NCI-H146 treated with DMSO at 0.1 percent for 48 hours (cell line): ENCODE measurements at regions not wholly inside any gene's neighbourhood (a gene's known extent, or its start where the extent isn't known, plus 50 kb on each side); places are given as distances from the start of the nearest gene placed in this dataset.
"Not testable (repeated sequence)": the region's sequence is repeated elsewhere in the genome, so short reads cannot be mapped to it uniquely, and the experiment has no call there.

Source experiments
- DNase-seq: peaks from one replicate; lab custom pipeline; 2025; ENCODE audit not compliant: unreplicated experiment; lab: John Stamatoyannopoulos, UW

DNA sequence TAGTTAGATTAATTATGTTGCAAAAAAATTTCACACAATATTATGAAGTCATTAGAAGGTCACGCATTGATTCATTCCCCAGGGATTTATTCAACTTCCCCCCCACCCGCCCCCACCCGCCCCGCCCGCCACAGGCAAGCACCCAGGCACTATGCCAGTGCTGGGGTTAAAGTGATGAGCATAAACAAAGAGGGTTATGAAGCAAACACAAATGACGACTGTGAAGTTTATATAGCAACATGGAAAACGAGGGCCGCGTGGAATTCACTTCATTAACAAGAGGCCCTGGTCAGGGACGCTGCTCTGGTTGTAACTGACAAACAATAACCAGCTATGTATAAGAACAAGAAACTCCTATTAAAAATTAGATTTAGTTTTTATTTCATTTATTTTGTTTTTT lies 656.5 kb upstream of the COBL start:
- DNase-seq: no peak

DNA sequence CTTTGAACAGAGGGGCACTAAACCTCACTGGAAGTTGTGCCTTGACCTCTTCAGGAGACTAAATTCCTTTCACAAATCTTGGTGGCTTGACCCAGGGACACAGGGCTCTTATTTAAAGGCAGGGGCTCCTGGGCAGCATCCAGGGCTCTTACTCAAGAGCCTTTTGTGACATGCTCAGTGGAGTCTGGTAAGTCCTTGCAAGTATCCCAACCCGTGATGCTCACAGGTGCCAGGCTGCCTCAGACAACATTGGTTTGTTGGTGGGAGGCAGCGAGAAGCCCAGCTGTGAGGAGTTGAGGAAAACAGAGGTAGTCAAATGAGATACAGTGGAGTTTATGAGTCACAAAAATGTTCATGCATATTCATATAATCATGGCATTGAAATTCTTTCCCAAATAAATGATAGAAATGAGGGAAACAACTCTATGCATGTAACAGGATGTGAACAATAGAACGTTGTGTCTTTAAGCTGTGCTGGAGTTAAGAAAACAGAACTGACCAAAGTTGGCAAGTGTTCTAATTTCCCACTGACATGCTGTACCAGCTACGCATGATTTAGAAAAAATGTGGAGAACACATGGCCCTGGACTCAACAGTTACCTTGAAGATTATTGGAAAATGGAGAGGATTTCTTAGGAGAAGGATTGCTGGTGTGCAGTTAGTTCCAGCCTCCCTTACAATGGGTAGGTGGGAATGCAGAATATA lies 654.5 kb upstream of the COBL start:
- no peak for DNase-seq

DNA sequence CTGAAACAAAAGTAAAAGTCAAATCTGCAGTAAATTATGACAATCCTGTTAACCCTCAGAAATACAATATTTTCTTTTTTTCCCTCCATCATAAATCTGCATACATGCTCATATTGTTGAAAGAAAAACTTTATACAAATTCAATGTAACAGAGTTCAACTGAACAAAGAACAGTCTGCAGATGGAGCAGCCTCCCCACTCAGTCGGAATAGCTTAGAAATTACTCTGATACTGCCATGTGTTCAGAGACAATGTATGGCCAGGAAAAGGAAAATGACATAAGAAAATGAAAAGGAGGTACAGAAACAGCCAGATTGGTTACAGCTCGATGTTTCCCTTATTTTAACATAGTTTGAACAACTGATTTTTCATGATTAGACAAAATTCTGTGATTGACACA lies 651.9 kb upstream of the COBL start:
- no peak for DNase-seq

DNA sequence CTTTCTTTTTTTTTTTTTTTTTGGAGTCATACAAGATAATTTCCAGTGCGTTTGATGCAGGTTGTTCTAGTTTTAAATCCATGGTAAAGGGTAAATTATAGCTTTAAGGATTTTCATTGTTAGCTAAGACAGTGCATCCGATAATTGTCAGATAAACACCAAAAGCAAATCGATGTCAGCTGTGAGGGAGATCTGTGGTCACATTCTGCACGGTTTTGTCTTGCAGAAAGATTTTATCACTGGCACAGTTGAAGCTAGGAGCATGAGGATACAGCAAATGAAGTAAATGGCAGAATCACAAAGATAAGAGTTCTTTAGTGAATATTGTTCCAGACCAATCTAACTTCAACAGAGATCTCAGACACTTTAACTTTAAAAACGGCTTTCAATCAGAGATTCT lies 648.8 kb upstream of the COBL start:
- no peak for DNase-seq

DNA sequence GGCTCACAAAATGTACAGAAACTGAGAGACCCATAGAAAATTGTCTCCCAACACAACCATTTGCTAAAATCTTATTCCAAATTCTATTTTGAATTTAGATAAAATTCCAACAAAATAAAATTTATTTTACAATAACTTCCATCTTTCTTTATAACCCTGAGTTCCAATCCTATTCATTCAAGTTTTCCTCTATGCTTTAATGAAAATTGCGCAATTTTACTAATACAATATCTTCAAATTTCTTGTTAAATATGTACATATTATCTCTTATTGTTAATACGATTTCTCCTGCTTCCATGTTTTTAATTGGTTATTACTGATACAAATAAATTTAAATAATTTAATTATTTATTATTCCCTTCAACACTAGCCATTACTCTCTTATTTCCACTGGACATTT lies 645.2 kb upstream of the COBL start:
- no peak for DNase-seq

DNA sequence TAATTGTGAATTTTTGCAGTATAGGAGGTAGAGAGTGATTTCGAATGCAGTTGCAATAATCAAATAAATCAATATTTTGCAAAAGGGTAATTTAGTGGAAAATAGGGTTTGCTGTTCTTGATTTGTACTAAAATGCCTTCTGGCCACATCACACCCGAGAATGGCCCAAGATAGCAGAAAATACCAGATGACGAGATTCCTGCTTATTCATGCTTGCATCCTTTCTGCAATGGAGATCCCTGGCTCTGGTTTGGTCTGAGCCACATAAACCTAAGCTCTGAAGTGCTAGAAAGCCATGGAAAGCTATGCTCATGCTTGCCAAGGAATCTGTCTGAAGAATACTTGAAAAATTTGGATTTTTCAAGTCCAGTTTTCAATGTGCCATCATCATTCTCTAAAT lies 634.2 kb upstream of the COBL start:
- no peak for DNase-seq

DNA sequence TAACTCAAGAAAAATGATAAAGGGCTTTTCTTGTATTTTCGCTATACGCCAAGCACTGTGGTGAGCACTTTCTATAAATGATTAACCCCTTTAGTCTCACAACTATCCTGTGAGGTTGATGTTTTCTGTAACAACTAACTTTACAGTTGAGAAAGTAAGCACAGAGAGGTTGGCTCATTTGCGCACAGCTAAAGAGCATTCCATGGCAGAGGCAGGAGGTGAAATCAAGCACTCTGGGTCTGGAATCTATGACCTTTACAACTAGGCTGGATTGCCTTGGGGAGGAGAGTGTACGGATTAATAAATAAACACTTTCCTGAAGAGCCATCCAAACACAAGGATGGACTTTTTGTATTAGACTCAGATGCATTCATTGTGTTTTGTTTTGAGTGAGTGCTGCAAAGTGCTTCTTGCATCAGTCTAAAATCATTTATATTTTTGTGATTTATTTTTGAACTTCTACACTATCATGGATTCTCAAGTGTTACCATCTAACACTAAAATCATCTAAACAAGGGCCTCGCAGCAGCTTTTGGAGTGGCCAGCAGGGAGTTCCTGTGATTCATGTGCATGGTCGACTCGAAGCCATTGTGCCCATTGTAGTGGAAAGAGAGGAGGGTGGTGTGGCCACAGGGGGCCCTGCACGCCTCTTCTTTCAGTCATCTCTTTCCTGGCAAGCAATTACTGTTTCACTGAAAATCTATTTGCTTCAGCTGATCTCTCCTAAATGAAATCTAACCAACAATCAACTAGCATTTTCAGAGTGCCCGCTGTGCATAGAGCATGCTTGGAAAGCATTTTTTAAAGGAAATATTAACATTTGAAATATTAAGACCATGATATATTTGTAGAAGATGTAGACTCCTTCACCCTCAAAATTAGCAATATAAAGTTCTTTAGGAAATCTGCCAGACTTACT lies 633.4 kb upstream of the COBL start:
- DNase-seq: no peak

DNA sequence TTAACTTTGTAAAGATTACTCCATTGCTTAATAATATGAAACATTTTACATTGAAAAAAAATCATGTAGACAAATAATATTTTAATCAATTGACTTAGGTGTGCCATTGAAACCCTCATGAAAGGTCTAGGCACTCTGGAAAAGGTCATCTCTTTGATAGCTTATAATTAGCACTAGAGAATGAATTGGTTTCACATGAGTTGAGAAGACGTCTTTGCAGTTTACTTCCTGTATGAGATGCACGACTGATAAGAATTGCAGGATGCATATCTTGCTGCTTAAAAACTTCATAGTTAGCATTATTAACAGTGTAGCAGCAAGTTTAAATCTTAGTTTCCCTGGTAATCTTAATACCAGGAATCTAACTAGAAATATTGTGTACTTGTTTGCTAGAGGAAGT lies 614.2 kb upstream of the COBL start:
- DNase-seq: no peak

DNA sequence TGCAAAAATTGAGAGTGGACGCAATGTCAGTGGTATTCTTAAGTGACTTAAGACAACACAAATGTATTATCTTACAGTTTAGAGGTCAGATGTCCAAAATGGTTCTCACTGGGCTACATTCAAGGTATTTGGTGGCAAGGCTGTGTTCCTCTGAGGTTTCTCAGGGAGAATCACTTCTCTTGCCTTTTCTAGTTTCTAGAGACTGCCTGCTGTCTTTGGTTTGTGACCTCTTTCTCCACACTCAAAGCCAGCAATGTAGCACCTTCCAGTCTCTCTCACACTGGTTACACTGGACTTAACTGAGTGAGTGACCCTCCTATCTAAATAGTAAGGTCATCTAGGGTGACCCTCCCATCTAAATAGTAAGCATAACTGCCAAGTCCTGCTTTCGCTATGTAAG lies 613.2 kb upstream of the COBL start:
- DNase-seq: no peak

DNA sequence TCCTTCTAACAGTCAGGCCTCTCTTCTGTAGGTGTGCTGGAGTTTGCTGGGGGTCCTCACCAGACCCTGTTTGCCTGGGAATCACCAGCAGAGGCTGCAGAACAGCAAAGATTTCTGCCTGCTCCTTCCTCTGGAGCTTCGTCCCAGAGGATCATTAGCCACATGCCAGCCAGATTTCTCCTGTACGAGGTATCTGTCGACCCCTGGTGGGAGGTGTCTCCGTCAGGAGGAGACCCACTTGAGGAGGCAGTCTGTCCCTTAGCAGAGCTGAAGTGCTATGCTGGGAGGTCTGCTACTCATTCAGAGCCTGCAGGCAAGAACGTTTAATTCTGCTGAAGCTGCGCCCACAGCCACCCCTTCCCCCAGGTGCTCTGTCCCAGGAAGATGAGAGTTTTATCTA lies 611.1 kb upstream of the COBL start:
- DNase-seq: no peak

DNA sequence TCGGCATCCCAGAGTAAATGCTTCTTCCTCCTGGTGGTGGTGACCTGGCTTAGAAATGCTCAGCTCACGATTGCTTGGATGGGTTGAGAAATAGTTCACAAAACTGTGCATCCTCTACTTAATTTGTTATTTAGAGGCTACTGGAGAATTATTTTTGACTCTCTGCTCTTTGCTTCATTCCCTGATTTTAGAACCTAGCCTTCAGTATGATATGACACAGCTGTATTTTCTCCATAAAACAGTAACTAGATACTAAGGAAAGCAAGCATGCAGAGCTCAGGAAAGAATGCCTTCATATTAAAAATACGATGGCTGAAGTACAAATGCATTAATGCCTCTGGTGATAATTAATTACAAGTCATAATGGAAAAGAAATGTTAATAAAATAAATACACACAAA lies 602.0 kb upstream of the COBL start:
- no peak for DNase-seq

DNA sequence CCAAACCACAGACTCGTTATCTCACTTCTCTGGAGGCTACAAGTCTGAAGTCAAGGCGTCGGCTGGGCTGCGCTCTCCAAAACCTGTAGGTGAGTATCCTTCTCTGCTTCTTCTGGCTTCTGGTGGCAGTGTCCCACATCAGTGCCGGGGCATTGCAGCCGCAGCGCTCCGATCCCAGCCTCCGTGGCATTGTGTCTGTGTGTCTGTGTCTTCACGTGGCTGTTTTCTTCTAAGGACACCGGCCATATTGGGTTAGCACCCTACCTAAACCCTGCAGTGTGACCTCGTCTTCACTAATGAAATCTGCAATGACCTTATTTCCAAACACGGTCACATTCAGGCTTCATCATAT lies 584.9 kb upstream of the COBL start:
- no peak for DNase-seq

DNA sequence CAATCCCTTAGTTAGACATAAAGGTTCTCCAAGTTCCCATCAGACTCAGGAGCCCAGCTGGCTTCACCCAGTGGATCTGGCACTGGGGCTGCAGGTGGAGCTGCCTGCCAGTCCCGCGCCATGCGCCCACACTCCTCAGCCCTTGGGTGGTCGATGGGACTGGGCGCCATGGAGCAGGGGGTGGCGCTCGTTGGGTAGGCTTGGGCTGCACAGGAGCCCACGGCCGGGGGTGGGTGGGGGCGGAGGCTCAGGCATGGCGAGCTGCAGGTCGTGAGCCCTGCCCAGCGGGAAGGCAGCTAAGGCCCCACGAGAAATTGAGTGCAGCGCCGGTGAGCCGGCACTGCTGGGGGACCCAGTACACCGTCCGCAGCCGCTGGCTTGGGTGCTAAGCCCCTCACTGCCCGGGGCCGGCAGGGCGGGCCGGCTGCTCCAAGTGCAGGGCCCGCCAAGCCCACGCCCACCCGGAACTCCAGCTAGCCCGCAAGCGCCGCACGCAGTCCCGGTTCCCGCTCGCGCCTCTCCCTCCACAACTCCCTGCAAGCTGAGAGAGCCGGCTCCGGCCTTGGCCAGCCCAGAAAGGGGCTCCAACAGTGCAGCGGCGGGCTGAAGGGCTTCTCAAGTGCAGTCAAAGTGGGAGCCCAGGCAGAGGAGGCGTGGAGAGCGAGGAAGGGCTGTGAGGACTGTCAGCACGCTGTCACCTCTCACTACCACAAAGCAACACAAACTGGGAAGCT lies 584.3 kb upstream of the COBL start:
- DNase-seq: not testable (repeated sequence)

DNA sequence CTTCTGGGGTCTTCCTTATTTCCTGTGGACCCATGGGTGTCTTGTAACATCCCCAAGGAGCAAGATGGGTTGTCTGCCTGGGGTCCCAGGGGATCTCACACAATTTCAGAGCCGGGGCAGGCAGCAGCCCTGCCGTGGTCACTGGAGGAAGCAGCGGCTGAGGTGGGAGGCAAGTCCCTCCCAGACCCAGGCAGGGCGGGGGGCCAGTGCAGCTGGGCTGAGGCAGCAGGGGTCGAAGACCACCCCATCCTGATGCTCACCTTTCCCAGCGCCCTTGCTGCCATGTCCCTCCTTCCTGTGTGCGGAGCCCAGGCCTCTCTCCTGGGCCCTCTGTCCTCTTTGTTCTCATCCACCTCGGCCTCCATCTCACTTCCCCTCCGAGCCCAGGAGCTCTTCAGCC lies 583.0 kb upstream of the COBL start:
- no peak for DNase-seq

DNA sequence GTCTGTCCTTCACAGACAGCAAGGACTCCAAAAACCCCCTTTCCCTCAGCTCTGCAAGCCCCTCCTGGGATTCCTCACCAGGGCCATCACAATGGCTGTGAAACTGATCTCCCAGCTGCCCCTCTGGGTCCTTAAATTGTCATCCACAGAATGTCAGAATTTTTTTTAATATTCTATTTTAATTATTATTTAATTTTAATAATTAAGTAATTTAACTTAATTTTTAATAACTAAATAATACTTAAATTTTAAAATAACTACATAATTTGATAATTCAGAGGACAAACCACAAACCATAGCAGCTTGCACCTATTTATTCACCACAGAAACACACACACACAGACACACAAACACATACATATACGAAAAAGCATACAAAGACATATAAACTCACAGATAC lies 565.8 kb upstream of the COBL start:
- no peak for DNase-seq

DNA sequence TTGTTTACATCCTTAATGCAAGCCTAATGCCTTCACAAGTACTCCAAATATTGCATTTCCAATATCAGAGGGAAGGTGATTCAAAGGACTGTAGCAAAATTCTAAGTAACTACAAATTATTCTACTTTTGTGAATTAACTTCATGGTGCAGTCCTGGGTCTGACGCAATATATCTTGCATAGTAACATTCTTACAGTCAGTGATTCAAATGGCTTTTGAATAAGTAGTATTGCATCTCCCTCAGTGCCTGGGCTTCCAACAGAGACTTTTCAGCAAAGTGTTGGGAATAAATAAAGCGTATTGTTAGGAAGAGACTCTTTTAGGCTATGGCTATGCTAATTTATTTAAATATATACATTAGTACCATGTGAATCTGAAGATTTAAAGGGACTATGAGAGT lies 564.7 kb upstream of the COBL start:
- DNase-seq: no peak

DNA sequence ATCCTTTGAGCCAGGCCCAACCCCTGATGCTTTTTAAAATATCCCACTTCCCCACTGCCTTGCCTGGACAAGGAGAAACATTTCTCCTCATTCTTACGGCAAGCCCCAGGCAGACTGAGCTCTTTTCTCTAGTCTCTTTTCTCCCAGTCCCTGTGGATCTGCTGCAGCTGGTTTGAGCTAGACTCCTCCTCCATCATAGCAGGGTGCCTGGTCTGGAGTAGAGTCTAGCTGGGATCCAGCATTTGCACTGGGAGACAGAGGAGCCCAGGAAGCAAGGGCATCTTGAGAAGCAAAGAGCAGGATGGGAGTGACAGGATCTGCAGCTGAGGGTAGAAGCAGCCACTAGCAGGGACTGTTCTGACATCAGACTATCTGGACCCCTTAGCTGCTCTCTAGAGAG lies 562.3 kb upstream of the COBL start:
- no peak for DNase-seq

DNA sequence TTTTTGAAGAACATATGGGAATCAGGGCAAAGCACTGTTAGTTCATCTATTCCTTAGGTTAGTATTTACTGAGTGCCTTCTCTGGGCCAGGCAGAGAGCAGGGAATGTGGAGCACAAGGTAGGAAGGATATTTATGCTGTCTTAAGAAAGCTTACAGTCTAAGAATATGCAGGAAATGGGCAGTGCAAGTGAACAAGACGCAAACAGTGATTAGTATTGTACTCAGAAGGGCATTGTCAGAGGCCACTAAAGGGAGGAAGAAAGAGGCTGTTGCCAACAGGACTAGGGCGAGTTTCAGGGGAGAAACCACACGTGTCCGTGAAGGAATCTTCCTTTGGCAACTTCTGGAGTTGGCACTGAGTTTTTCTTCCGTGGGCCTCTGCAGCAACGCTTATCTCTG lies 552.8 kb upstream of the COBL start:
- DNase-seq: no peak

DNA sequence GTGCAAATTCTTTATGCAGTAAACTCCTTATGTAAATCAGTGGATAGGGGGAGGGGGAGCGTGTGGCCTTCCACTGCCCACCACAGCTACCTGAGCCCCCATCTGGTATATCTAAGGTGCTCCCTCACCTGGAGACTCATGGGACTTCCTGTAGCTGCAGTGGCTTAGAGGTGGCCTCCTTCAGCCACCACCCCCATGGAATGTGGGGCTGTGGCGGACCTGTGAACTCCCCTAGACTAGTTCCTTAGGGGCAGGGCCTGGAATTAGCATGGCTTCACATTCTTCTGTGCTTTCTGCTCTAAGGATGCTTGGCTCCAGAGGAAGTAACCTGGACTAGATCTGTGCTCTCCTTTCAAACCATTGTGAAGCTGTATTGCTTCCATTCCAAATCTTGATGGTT lies 550.5 kb upstream of the COBL start:
- no peak for DNase-seq

DNA sequence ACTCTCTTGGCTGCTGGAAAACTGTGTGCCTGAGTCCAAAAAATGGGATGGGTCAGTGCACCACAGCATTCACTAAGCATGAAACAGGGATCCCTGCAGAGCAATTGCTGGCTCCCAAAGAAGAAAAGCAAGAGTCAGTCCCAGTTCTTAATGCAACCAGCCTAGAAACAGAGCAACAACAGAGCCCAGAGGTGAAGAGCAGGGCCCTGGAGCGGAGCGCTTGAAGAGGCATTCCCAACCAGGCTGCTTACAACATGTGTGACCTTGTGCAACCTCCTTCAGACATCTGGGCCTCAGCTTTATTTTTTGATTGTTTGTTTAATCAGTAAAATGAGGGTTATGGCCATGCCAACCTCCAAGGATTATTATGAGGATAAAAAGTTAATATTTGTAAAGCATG lies 543.7 kb upstream of the COBL start:
- no peak for DNase-seq

DNA sequence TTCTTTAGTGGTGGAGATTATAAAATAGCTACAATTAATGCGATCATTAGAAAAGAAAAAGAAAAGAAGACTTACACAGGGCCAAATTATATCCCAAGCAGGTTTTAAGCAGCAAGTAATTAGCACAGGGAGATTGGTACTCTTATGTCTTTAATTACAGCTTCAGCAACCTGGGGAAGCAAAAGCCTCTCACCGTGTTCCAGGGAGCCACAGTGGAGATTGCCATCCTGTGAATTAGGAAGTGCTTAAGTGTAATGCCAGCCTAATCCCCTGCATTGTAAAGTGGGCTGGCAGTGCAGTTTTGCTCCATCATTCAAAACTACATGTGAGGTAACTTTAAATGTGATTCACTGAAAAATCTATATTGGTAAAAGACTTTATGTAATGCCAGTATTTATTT lies 533.5 kb upstream of the COBL start:
- DNase-seq: no peak
